Occipital lobe (tissue), 1 donor: ENCODE measurements at regions not wholly inside any gene's neighbourhood (a gene's known extent, or its start where the extent isn't known, plus 50 kb on each side); places are given as distances from the start of the nearest gene placed in this dataset.

ENCODE experiments used
- DNase-seq: peaks from one replicate; lab custom pipeline; 2025; lab: John Stamatoyannopoulos, UW

- no peak for DNase-seq
Measured at GRCh38 chr6:11358904-11359830, 126.7 kb upstream of the NEDD9 start.

GRCh38 chr6:11357285-11357684 lies 124.8 kb upstream of the NEDD9 start:
- DNase-seq, result no peak

- no peak for DNase-seq
Measured at GRCh38 chr6:11356404-11357155, 124.1 kb upstream of the NEDD9 start.

- peak; percentile 54 for DNase-seq
Measured at GRCh38 chr6:11353921-11354389, 121.5 kb upstream of the NEDD9 start.

- DNase-seq, result no peak
Measured at GRCh38 chr6:11350294-11350693, 117.8 kb upstream of the NEDD9 start.

- DNase-seq, result no peak
Measured at GRCh38 chr6:11349880-11350279, 117.4 kb upstream of the NEDD9 start.

- DNase-seq, result no peak
Measured at GRCh38 chr6:11346516-11346915, 114.0 kb upstream of the NEDD9 start.

GRCh38 chr6:11345536-11345935 lies 113.1 kb upstream of the NEDD9 start:
- no peak for DNase-seq

- no peak for DNase-seq
Measured at GRCh38 chr6:11343963-11344723, 111.7 kb upstream of the NEDD9 start.

- DNase-seq, result no peak
Measured at GRCh38 chr6:11341867-11342266, 109.4 kb upstream of the NEDD9 start.

GRCh38 chr6:11341303-11341702 lies 108.8 kb upstream of the NEDD9 start:
- no peak for DNase-seq

GRCh38 chr6:11339380-11339779 lies 106.9 kb upstream of the NEDD9 start:
- no peak for DNase-seq

- DNase-seq, result no peak
Measured at GRCh38 chr6:11337306-11337705, 104.8 kb upstream of the NEDD9 start.

GRCh38 chr6:11335826-11336225 lies 103.4 kb upstream of the NEDD9 start:
- no peak for DNase-seq

- no peak for DNase-seq
Measured at GRCh38 chr6:11333132-11333849, 100.8 kb upstream of the NEDD9 start.

GRCh38 chr6:11332463-11332862 lies 100.0 kb upstream of the NEDD9 start:
- DNase-seq, result no peak

- no peak for DNase-seq
Measured at GRCh38 chr6:11331111-11331510, 98.6 kb upstream of the NEDD9 start.

GRCh38 chr6:11330413-11330760 lies 97.9 kb upstream of the NEDD9 start:
- DNase-seq, result no peak

GRCh38 chr6:11329726-11330412 lies 97.4 kb upstream of the NEDD9 start:
- DNase-seq, result no peak

- no peak for DNase-seq
Measured at GRCh38 chr6:11328613-11329247, 96.3 kb upstream of the NEDD9 start.
